ENCODE measurements at regions not wholly inside any gene's neighbourhood (a gene's known extent, or its start where the extent isn't known, plus 50 kb on each side); places are given as distances from the start of the nearest gene placed in this dataset.
A peak's percentile ranks its signal among the peaks of the same experiment; 100 is the strongest.

GRCh38 chr1:148388260-148389026, 94.7 kb downstream of the PPIAL4G start (continued):
- TF ChIP-seq ZNF407 (IDR thresholded peaks at IDR 0.05; ENCODE audit: low read depth) (no peak), CCNT2 (IDR thresholded peaks at IDR 0.05; ENCODE audit: borderline replicate concordance, extremely low read depth, insufficient read length, low read depth, low read length) (peak; percentile 59), SMARCE1 (IDR thresholded peaks at IDR 0.05) (peak; percentile 65; the same call in 1 of the 2 replicates), STAG1 (CRISPR knock-in tag; IDR thresholded peaks at IDR 0.05; ENCODE audit: borderline replicate concordance) (no peak), THRA (IDR thresholded peaks at IDR 0.05) (no peak), ETV1 (tag; conservative IDR thresholded peaks at IDR 0.05; ENCODE audit: low read depth) (no peak), JUNB (CRISPR knock-in tag; conservative IDR thresholded peaks at IDR 0.05) (no peak), ZNF717 (CRISPR knock-in tag; IDR thresholded peaks at IDR 0.05) (peak; percentile 94), COPS2 (conservative IDR thresholded peaks at IDR 0.05) (no peak), ZBTB43 (CRISPR knock-in tag; IDR thresholded peaks at IDR 0.05) (no peak)

Measured in K562 (cell line).